DMS 273 (cell line): ENCODE measurements at regions not wholly inside any gene's neighbourhood (a gene's known extent, or its start where the extent isn't known, plus 50 kb on each side); places are given as distances from the start of the nearest gene placed in this dataset.

Source experiments
- DNase-seq: peaks from one replicate; lab custom pipeline; 2025; ENCODE audit not compliant: unreplicated experiment; lab: John Stamatoyannopoulos, UW

- no peak for DNase-seq
These were observed 302.1 kb downstream of the MAP2K6 start for GRCh38 chr17:69716556-69716955.

GRCh38 chr17:69717214-69717613, 302.7 kb downstream of the MAP2K6 start:
- no peak for DNase-seq

GRCh38 chr17:69717819-69718218, 303.3 kb downstream of the MAP2K6 start:
- no peak for DNase-seq

- no peak for DNase-seq
These were observed 305.1 kb downstream of the MAP2K6 start for GRCh38 chr17:69719474-69720048.

GRCh38 chr17:69722518-69722917, 308.0 kb downstream of the MAP2K6 start:
- DNase-seq, result no peak

- no peak for DNase-seq
These were observed 308.8 kb downstream of the MAP2K6 start for GRCh38 chr17:69723316-69723715.

DNA sequence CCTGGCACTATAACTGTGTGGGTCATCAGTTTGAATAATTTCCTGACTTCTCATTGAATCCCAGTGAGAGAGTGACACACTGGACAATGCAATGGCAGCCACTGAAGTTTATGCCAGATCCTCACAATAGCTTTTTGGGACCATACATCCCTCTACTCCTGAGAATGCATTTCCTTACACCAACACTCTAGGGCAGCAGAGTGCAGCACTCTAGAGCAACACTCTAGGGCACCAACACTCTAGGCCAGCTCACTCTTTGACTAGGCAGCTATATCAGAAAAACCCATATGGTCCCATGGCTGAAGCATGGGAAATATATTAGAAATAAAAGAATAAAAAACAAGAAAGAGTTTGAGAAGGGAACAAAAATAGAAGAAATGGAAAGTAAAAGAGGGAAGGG, 309.2 kb downstream of the MAP2K6 start:
- peak; percentile 9 for DNase-seq

GRCh38 chr17:69724238-69724637, 309.7 kb downstream of the MAP2K6 start:
- DNase-seq, result no peak

- DNase-seq, result no peak
These were observed 310.6 kb downstream of the MAP2K6 start for GRCh38 chr17:69725146-69725545.

DNA sequence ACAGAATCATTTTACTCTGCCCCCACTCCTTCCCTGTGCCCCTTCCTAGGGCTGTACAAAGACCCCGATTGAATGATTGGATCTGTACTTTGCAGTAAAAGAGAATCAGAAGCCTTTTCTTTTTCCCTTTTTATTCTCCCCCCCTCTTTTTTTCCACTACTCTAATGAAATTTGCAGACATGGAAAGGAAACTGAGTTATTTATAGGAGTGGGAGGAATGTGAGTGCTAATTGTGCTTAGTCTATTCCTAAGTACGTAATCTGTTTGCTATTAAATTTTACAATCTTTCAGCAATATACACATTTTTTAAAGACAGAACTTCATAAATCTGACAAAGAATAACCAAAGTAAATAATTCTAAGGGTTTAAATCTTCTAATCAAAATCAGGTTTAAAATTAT, 314.3 kb downstream of the MAP2K6 start:
- DNase-seq, result no peak

DNA sequence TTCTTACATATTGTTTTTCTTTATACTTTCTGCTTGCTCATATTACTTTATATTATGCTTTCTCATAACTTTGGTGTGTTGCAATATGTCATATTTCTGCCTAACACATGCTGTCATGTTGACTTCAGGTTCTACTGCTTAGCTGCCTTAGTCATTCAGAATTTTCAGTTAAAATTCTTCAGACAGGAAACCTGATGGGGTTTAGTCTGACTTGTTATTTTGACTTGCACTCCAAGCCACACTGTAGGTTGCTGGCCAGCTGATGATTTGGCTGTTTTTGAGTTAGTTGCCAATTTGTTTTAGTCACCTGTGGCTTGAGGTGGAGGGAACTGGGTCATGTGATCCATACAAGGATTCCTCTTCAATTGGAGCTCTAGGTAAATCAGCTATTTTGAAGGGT, 315.4 kb downstream of the MAP2K6 start:
- no peak for DNase-seq

DNA sequence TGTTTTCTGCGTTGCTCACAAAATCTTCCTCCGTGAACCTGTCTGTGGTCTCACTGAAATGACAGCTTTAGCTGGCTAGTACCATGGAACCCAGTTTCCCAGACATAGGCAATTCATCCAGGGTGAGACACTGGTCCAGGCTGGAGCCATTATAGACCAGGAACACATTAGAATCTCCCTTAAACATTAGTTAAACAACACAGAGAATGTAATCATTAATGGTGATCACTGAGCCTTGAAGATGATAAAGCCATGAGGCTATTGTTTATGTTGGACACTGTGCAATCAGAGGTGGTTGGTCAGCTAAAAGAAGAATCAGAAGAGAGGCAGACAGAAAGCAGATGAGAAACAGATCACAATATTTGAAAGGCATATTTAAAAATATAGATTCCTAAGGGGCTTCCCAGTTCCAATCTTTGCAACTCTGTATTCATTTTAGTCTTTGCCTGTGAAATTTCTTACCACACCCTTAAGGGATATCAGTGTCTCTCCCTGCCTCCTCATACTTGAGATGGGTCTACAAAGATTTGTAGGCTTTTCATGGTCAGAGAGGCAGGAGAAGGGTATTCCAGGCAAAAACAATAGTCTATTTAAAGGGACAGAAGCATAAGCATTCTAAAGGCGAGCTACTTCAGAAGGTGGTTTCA, 317.9 kb downstream of the MAP2K6 start:
- DNase-seq, result no peak

GRCh38 chr17:69733171-69734012, 318.9 kb downstream of the MAP2K6 start:
- DNase-seq, result peak; percentile 62

- DNase-seq, result no peak
These were observed 320.2 kb downstream of the MAP2K6 start for GRCh38 chr17:69734656-69735055.

DNA sequence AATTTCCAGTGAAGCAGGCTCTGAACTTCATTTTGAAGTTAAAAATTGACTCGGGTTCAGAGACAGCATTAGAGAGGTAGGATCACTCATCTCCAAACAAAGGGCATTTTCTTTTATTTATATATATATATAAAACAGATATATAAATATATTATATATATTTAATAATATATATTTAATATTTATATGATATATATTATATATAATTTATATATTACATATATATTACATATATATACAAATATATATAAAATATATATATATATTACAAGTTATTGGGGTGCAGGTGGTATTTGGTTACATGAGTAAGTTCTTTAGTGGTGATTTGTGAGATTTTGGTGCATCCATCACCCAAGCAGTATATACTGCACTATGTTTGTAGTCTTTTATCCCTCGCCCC, 320.8 kb downstream of the MAP2K6 start:
- no peak for DNase-seq

- DNase-seq, result no peak
These were observed 328.6 kb downstream of the MAP2K6 start for GRCh38 chr17:69743091-69743490.

DNA sequence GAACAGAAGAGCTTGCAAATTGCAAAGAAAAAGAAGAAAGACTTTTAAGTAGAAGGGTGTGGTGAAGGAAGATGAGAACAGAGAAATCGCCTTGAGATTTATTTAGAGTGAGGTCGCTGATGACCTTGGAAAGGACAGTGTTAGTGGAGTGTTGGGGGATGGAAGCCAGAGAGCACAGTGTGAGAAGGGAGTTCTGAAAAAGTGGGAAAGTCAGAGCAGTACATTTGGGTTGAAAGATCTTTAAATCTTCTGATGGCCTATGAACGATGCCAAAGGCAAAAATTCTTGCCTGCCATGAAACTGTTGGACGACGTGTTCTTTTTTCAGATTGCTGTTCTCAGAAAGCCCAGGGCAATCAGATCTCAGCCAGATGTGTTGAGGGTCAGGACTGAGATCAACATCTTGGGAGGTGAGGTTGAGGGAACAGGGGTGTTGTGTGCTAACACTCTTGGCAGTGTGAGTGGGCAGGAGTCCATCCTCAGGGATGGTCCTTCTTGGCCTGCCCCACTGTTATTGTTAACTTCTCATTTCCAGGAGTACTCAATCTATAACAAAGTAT, 330.1 kb downstream of the MAP2K6 start:
- no peak for DNase-seq

- DNase-seq, result no peak
These were observed 325.1 kb upstream of the KCNJ16 start for GRCh38 chr17:69749911-69750310.

DNA sequence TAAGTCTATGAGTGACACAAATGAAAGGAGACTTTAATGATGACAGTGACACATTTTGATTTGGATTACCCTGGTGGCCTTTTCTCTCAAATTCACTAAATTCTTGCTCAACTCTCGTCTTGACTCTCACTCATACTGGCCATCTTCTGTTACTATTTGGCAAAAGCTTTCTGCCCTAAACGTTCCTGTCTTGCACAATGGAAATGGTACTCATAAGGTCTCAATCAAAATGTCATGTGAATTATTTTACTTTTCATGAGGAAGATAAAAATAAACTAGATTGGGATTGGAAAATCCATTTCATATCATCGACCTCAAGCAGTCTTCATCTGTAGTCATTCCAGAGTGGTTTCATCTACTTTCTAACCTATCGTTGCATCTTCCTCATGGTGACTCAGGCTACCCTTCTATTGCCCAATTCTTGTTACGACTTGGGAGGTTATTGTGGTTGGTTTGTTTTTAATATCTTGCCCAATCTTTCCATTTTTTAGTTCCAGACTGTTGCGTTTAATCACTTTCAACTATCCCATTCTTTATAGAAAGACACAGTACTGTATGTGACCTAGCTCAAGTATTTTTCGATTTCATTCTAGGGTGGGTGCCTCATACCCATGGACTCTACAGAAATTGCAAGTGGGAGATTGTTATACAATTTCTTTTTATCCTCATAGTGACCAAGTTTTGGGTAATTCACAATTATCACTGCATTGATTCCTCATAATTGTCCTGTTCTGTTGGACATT, 317.2 kb upstream of the KCNJ16 start:
- no peak for DNase-seq

GRCh38 chr17:69760562-69760961, 314.5 kb upstream of the KCNJ16 start:
- DNase-seq, result no peak

- DNase-seq, result no peak
These were observed 314.0 kb upstream of the KCNJ16 start for GRCh38 chr17:69761011-69761410.
